K562 (cell line): ENCODE measurements at regions not wholly inside any gene's neighbourhood (a gene's known extent, or its start where the extent isn't known, plus 50 kb on each side); places are given as distances from the start of the nearest gene placed in this dataset.

Experiments
- ATAC-seq: fragments of 200-7000 bp; cut with Tn5 transposase; 3 replicates; pipeline ENCODE4 v1.9.1; 2020; ENCODE audit warnings: moderate library complexity
- BruUV-seq: library from RNA; stranded (reverse); fragments of 400-500 nt; replicated peaks from 2 replicates; lab custom pipeline; 2021; lab: Mats Ljungman, UMichigan
- CTCF ChIA-PET: fragments of 300-600 bp; formaldehyde crosslinking; extraction: SDS; loops from one replicate; lab custom pipeline; 2021; ENCODE audit warnings: low intra/inter-chr PET ratio; lab: Yijun Ruan, JAX
- POLR2A ChIA-PET: fragments of 300-600, 350-650 bp; sonication (Branson Sonifier 250); formaldehyde crosslinking; extraction: SDS; loops from one replicate; lab custom pipeline; 2021; ENCODE audit warnings: antibody characterized with exemption, inconsistent platforms; lab: Yijun Ruan, JAX
- DNase-seq, 4 experiments: peaks; one replicate each; pipeline versions ENCODE4 v3.0.0 to v3.0.0-alpha.2; 2011 to 2018; ENCODE audit warnings: low spot score in 3 of 4, mixed read lengths in 3 of 4; ENCODE audit errors: extremely low read depth in 1 of 4
- FAIRE-seq: peaks from 2 replicates; lab custom pipeline; 2011; peaks lifted over from hg19 to GRCh38; lab: Jason Lieb, UNC
- H2AFZ ChIP-seq: 2 replicates; pipeline ENCODE4 v1.6.0; 2011; ENCODE audit warnings: low read depth, low read length, control low read depth, inconsistent platforms
- H3K27ac ChIP-seq: fragments of 200-600 bp; 3 replicates; pipeline ENCODE4 v1.8.0; 2011; ENCODE audit warnings: low read depth, mild to moderate bottlenecking, control low read depth, inconsistent platforms, low read length, moderate library complexity, mixed read lengths; ENCODE audit errors: extremely low read depth
- H3K27me3 ChIP-seq, 2 experiments: fragments of 300-600 bp in 1 of 2; 2 replicates in 1 of 2; 3 replicates in 1 of 2; pipeline versions ENCODE4 v1.6.0 to v1.8.0; 2011; ENCODE audit warnings: inconsistent platforms in 2 of 2, low read length in 2 of 2, mild to moderate bottlenecking in 1 of 2, mixed read lengths in 1 of 2, moderate library complexity in 1 of 2; ENCODE audit not compliant: control insufficient read depth in 2 of 2, insufficient read depth in 2 of 2
- H3K36me3 ChIP-seq: fragments of 300-600 bp; 3 replicates; pipeline ENCODE4 v1.8.0; 2011; ENCODE audit warnings: mild to moderate bottlenecking, low read length, inconsistent platforms; ENCODE audit not compliant: control insufficient read depth, insufficient read depth
- H3K4me1 ChIP-seq, 2 experiments: fragments of 200-600 bp in 1 of 2; replicated peaks in 1 of 2; 2 replicates in 1 of 2; 3 replicates in 1 of 2; pipeline versions ENCODE4 v1.5.1 to v1.8.0; 2011; ENCODE audit warnings: inconsistent platforms in 2 of 2, low read length in 2 of 2, mild to moderate bottlenecking in 1 of 2, mixed read lengths in 1 of 2, moderate library complexity in 1 of 2; ENCODE audit not compliant: control insufficient read depth in 2 of 2, insufficient read depth in 2 of 2
- H3K4me2 ChIP-seq: 2 replicates; pipeline ENCODE4 v1.6.1; 2011; ENCODE audit warnings: low read length, control low read depth, inconsistent platforms, mixed read lengths; ENCODE audit not compliant: insufficient read depth
- H3K4me3 ChIP-seq: fragments of 200-600 bp; sonication (generic), shearing (Covaris generic); 2 replicates; pipeline ENCODE4 v1.5.1; 2016; ENCODE audit warnings: control low read depth, inconsistent platforms
- H3K79me2 ChIP-seq: fragments of 200-600 bp; 3 replicates; pipeline ENCODE4 v1.8.0; 2011; ENCODE audit warnings: low read length, inconsistent platforms; ENCODE audit not compliant: control insufficient read depth, insufficient read depth
- H3K9ac ChIP-seq, 2 experiments: 2 replicates each; pipeline versions ENCODE4 v1.6.0 to v1.6.1; 2011; ENCODE audit warnings: low read depth in 2 of 2, low read length in 2 of 2, control low read depth in 1 of 2, inconsistent platforms in 1 of 2, mild to moderate bottlenecking in 1 of 2, mixed read lengths in 1 of 2; ENCODE audit not compliant: insufficient read depth in 1 of 2
- H3K9me1 ChIP-seq: one replicate; pipeline ENCODE4 v1.6.0; 2011; ENCODE audit warnings: inconsistent platforms, mild to moderate bottlenecking, low read length, moderate library complexity; ENCODE audit not compliant: control insufficient read depth, insufficient read depth
- H3K9me3 ChIP-seq: replicated peaks from 2 replicates; pipeline ENCODE4 v1.5.1; 2011; ENCODE audit warnings: low read depth, low read length, inconsistent platforms; ENCODE audit not compliant: control insufficient read depth, insufficient read depth
- H4K20me1 ChIP-seq: replicated peaks from 2 replicates; pipeline ENCODE4 v1.6.1; 2011; ENCODE audit warnings: low read length, inconsistent platforms, mixed read lengths; ENCODE audit not compliant: control insufficient read depth, insufficient read depth
- DMBX1 ChIP-seq: fragments of 250-450 bp; sonication (Bioruptor Pico); IDR thresholded peaks from 2 replicates; pipeline ENCODE4 v1.8.0; 2022; ENCODE audit warnings: inconsistent platforms, mild to moderate bottlenecking, moderate library complexity, borderline replicate concordance
- WGBS: fragments of 100-300 bp; shearing (Covaris generic); methylation state at CpG from one replicate; pipeline ENCODE4 v1.1.6; 2016; ENCODE audit warnings: low coverage, mixed read lengths; ENCODE audit not compliant: insufficient coverage; ENCODE audit errors: missing lambda C conversion rate; 5-methylcytosine and 5-hydroxymethylcytosine counted together
- in situ Hi-C: fragments of 300-500 bp; cut with MboI; formaldehyde crosslinking; loops from 4 replicates; pipeline ENCODE4 v1.15.0; 2018; ENCODE audit warnings: inconsistent platforms, mixed read lengths
- intact Hi-C: fragments of 100-400 bp; cut with micrococcal nuclease; formaldehyde crosslinking; loops from 2 replicates; pipeline ENCODE4 v1.14.2; 2022
- TF ChIP-seq, protein P1 (sequence below): fragments of 450-650 bp; IDR thresholded peaks from 2 replicates; pipeline ENCODE4 v1.6.1; 2016; ENCODE audit warnings: low read depth, mild to moderate bottlenecking, moderate library complexity

DNA sequence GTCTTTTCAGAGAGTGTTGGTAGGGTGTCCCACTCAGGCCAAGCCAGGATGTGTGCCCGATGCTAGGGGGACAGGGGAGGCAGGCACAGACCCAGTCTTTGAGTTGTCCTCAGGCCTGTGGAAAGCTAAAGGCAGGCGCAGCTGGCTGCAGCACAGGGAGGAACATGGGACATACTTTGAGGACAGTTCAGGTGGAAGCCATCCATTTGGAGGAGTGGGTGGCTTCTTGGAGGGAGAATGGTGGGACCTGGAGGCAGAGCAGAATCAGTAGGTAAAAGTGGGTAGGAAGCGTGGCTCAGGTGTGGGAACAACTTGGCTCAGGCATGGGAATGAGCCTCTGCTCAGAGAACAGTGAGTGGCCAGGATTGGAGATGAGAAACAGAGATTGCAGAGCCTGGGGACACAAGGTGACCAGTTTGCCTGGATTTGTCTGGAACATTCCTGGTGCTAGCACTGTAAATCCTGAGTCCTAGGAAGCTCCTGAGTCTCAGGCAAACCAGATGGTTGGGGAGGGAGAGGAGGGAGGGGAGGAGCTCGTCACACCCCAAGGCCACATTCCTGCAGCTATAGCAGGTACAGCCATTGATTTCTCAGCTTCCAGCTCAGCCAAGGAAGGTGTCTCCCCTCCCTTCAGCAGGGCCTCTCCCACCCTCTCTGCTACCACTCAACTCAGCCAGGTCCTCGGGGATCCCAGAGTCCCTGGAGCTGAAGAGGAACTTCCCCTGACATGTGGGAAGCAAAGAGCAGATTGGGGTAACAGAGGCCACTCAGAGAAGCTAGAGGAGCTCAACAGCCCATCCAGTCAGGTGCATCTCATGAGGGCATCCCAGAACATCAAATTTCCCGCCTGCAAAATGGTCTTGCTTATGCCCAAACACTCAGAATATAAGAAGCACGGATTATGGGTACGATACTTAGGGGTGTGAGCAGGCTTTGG is 65.2 kb upstream of the TINAGL1 start:
- CTCF ChIA-PET, result no interaction called here

More for the DNA sequence above, 65.2 kb upstream of the TINAGL1 start:
- WGBS, result 2% methylated on average over 8 of the region's 8 CpGs
- intact Hi-C loops, result no loop called here
- Histone ChIP-seq H3K9me3 (no peaks in the 10 kb centered on the region), H3K79me2 (no peaks in the 10 kb centered on the region), H3K36me3 (no peaks in the 10 kb centered on the region), H3K27ac (no peak overlapping the region), H3K4me3 (no peak overlapping the region), H3K9ac (no peak overlapping the region), H3K4me1 (peaks cover 0 to 6% of the 10 kb centered on the region in 2 experiments; a peak in 3 of 5 replicates), H2AFZ (no peak overlapping the region), H4K20me1 (peaks cover 4% of the 10 kb centered on the region), H3K9me1 (no peaks in the 10 kb centered on the region), H3K4me2 (no peak overlapping the region), H3K27me3 (peaks cover 31 to 68% of the 10 kb centered on the region in 2 experiments)
- TF ChIP-seq, protein P1, sequence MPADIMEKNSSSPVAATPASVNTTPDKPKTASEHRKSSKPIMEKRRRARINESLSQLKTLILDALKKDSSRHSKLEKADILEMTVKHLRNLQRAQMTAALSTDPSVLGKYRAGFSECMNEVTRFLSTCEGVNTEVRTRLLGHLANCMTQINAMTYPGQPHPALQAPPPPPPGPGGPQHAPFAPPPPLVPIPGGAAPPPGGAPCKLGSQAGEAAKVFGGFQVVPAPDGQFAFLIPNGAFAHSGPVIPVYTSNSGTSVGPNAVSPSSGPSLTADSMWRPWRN, result no peak
- 0 out of 2 replicates have a peak, but pooled peaks have one; percentile 24 for TF ChIP-seq DMBX1 (CRISPR knock-in tag)
- ATAC-seq, result no peak
- no TSS peak for BruUV-seq
- POLR2A ChIA-PET, result interaction anchor here (0.5 to 0.6 kb wide), 2 partner anchors 9 to 23 kb away, joined by 3 read pairs; no protein-coding TSS in a partner anchor
- in situ Hi-C loops, result no loop called here
- FAIRE-seq, result no peak
- DNase-seq, result no peak
